GM21360 (cell line): ENCODE measurements at regions not wholly inside any gene's neighbourhood (a gene's known extent, or its start where the extent isn't known, plus 50 kb on each side); places are given as distances from the start of the nearest gene placed in this dataset.

ENCODE experiments used
- ATAC-seq: cut with Tn5 transposase; IDR thresholded peaks from one replicate; pipeline ENCODE4 v1.9.1; 2021; ENCODE audit warnings: mild to moderate bottlenecking, moderate library complexity; ENCODE audit not compliant: unreplicated experiment

DNA sequence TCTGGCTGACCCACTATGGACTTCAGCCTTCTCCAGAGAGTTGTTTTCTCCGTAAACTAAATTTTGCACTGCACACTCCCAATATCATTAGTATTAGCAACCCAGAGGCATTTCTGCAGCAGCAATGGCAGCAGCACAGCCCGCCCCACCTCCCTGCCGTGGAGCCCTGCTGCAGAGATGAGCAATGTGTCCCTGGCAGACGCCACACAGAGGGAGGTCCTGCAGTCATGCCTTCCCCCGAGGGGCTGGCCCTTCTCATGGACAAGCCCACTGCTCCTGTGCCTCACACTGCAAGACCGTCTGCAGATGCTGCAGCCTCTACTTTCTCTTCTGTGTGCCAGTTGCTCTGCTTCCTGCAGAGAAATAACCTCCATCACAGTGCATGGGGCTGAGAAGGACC is 393.4 kb upstream of the MKI67 start:
- no peak for ATAC-seq

GRCh38 chr10:128520211-128520815 is 394.1 kb upstream of the MKI67 start:
- ATAC-seq, result no peak

GRCh38 chr10:128522551-128523308 is 396.5 kb upstream of the MKI67 start:
- ATAC-seq, result no peak

DNA sequence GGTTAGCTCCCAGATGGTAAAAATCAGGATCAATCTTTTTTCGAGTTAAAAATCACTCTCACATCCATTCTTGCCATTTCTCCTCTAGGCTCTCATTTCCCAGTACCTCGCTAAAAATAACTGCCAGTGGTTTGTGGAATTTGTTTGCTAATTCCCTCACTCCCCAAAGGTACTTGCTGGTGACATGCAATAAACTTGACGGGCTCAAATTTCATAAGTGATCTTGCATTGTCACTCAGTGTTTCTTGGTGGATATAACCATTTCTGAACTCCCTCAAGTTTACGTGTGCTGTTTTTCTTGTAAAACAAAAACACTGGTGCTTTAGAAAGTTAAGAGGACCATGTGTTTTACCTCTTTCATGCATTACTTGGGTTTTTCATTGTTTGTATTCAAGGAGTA is 399.2 kb upstream of the MKI67 start:
- ATAC-seq, result no peak

- no peak for ATAC-seq
Observed at GRCh38 chr10:128525936-128526335, 399.7 kb upstream of the MKI67 start.

- no peak for ATAC-seq
Observed at GRCh38 chr10:128526791-128527375, 400.7 kb upstream of the MKI67 start.

- ATAC-seq, result no peak
Observed at GRCh38 chr10:128527711-128528110, 401.5 kb upstream of the MKI67 start.

DNA sequence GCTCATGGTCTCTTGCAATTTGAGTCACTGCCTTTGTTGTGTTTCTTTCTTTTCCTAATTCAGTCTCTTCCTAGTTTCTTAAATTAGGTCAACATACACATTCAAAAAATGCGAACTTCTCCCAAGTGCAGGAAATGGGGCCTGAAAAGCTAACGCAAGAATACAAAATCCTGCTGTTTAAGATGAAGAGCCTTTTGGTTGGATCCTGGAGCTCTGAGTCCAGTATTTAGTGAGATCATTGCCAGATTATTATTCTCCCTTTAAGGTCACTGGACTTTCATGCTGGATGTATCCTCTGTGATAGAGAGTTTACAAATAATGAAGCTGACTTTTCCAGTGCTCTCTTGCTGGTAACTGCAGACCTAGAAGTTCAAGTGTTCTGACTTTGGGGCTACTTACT is 401.9 kb upstream of the MKI67 start:
- no peak for ATAC-seq

DNA sequence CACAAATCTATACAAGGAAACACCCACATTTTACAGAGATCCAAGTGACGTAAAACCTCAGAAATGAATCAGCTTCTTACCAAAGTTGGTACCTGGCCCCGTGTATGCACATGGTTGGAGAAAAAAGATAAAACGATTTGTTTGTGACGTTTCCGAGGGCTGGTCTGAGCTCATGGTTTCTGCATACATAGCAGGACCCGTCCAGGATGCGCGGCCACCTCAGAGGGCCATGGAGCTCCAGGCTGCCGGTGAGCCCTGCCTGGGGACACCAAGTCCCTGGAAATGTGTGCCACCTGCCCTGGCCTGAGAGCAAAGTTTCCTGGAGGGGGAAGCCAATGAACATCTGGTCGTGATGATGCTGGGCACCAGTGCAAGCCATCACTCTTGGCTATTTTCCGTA is 402.6 kb upstream of the MKI67 start:
- ATAC-seq, result no peak

- ATAC-seq, result no peak
Observed at GRCh38 chr10:128529225-128529624, 403.0 kb upstream of the MKI67 start.

GRCh38 chr10:128530301-128530700 is 404.1 kb upstream of the MKI67 start:
- ATAC-seq, result no peak

DNA sequence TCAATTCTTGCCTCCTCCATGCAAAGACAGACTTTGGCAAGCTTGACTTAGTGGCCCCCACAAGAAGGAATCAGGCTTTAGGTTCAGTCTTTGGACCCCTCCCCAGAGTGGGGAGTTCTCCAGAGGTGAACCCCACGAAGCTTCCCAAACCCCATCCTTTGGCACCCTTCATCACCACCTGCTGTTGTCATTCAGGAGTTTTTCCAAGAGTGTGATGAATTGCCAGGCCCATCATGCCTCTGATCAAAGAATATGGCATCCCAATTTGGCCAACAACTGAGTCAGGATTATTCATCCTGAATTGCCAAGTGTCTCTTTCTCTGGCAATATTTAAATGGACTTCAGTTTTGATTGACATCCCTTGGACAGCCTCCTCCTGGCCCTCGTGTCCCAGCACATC is 404.7 kb upstream of the MKI67 start:
- no peak for ATAC-seq

- ATAC-seq, result no peak
Observed at GRCh38 chr10:128534686-128535085, 408.5 kb upstream of the MKI67 start.

DNA sequence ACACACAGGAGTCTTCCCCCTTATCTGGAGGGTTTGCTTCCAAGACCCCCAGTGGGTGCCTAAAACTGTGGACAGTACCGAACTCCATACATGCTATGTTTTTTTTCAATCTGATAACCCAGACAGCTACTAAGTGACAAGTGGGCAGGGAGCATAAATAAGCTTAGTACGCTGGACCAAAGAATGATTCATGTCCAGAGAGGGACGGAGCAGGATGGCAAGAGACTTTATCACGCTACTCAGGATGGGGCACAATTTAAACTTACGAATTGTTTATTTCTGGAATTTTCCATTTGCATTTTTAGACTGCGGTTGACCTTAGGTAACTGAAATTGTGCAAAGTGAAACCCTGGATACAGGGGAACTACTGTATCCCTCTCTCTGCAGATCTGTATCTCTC is 410.0 kb upstream of the MKI67 start:
- no peak for ATAC-seq

DNA sequence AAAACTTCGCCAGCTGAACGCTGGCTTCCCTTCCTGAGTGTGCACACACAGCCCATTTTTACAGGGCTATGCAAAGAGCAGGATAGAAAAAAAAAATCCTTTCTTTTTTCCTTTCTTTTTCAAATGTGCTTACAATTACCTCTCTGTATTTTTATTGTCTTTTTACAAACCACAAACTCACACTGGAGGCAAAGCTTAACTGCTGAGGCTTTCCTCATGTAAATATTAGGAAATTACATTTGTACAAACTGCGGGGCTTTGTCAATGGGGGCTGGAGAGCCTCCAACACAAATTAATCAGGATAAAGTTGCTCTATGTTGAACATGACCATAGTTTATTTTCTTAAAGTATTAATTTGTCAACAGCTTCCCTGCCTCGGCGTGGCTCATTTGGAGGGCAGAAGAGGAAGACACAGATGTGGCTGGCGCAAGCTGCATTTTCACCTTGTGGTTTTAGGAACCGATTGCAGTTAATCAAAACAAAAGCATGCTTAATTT is 411.7 kb upstream of the MKI67 start:
- no peak for ATAC-seq

DNA sequence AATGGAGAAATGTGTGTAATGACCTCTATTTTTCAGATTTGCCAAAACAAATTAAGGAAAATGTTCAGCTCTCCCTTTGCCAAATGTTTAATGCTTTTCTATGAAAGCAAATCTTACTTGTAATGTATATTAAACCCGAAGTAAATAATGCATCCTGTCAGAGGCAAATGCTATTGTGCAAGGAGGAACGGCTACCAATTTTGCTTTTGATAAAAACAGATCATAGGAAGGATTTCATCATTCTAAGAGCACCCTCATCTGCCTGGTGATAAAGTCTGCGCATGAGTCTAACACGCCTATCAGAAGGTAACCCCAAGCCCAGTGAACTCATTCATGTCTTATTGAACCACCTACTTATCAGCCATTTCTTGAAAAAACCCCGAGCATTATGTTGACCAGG is 412.4 kb upstream of the MKI67 start:
- no peak for ATAC-seq

GRCh38 chr10:128539510-128540127 is 413.4 kb upstream of the MKI67 start:
- no peak for ATAC-seq

DNA sequence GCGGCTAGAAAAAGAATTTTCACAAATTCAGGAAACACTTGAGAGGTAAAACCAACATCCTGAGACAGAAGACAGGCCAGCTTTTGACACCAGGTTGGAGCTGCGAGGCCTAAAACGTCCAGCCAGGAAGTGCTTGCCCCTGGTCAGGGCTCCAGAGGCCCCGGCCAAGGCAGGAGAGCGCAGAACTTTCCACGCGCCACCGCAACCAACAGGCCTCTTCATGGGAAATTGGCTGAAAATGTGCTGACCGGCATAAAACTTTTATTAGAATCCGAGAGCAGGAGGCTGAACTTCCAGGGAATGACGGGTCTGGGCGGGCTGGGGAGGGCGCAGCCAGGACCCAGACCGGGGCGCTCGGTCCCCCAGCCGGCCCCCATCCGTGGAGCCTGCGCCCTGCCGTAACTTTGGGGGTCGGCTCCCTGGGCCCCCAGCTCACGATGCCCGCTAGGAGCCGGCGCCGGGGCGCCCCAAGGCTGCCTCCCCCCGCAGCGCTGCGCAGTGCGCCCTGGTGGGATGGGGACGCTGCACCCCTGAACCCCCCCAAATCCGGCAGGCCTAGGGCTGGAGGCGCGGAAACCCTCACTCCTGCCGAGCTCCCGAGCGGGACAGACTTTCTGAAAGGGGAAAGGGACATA is 414.0 kb upstream of the MKI67 start:
- no peak for ATAC-seq

- ATAC-seq, result no peak
Observed at GRCh38 chr10:128540781-128541761, 414.8 kb upstream of the MKI67 start.

DNA sequence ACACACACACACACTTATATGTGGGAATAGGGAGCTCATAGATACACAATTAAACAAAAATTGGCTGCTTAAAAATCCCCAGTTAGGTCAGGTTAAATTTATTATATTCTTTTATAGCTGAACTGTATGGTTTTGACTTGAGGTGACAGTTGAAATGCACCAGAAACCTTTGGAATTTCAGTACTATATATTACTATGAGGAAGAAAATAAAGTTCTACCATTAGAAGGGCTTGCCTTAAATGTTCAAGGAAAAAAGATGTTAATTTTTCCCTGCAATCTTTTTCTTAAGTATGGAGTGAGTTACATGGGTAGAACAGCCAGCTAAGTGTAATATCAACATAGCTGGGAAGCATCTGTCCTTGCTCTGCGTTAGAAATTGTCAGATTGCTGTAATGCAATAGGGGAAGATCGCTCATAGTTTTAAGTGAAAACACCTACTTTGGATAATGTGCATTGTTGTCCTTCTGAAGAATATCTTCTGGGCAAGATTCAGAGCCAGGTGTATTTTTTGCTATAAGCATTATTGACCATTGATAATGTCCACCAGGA is 415.8 kb upstream of the MKI67 start:
- no peak for ATAC-seq
